Liver (tissue), 8 donors: ENCODE measurements at regions not wholly inside any gene's neighbourhood (a gene's known extent, or its start where the extent isn't known, plus 50 kb on each side); places are given as distances from the start of the nearest gene placed in this dataset.

ENCODE experiments used
- DNase-seq: peaks from one replicate; pipeline ENCODE4 v3.0.0-alpha.2; 2017; ENCODE audit warnings: low spot score
- H3K27ac ChIP-seq, 2 donors: one replicate each; pipeline ENCODE4 v1.7.0; 2013; ENCODE audit warnings: inconsistent platforms in 2 of 2, low read length in 2 of 2, control low read depth in 1 of 2, low read depth in 1 of 2, mild to moderate bottlenecking in 1 of 2
- H3K27me3 ChIP-seq, 4 donors: one replicate each; pipeline versions ENCODE4 v1.6.1 to v1.7.0; 2013; ENCODE audit warnings: low read length in 3 of 4, inconsistent platforms in 1 of 4, mild to moderate bottlenecking in 1 of 4, moderate library complexity in 1 of 4; ENCODE audit not compliant: control insufficient read depth in 4 of 4, insufficient read depth in 4 of 4
- H3K36me3 ChIP-seq, 4 donors: one replicate each; pipeline versions ENCODE4 v1.6.1 to v1.7.0; 2013; ENCODE audit warnings: low read length in 3 of 4, mild to moderate bottlenecking in 3 of 4, low read depth in 1 of 4, moderate library complexity in 1 of 4; ENCODE audit not compliant: control insufficient read depth in 4 of 4, insufficient read depth in 3 of 4
- H3K4me1 ChIP-seq, 4 donors: one replicate each; pipeline versions ENCODE4 v1.6.1 to v1.7.0; 2013; ENCODE audit warnings: low read length in 3 of 4, mild to moderate bottlenecking in 3 of 4, moderate library complexity in 1 of 4; ENCODE audit not compliant: control insufficient read depth in 4 of 4, insufficient read depth in 4 of 4
- H3K4me3 ChIP-seq, 3 donors: one replicate each; pipeline versions ENCODE4 v1.6.1 to v1.7.0; 2013; ENCODE audit warnings: low read length in 3 of 3, control low read depth in 1 of 3, low read depth in 1 of 3, mild to moderate bottlenecking in 1 of 3
- H3K9ac ChIP-seq, 2 donors: one replicate each; pipeline ENCODE4 v1.7.0; 2013; ENCODE audit warnings: low read length in 2 of 2, mild to moderate bottlenecking in 2 of 2, moderate library complexity in 2 of 2, control low read depth in 1 of 2, low read depth in 1 of 2
- H3K9me3 ChIP-seq, 4 donors: one replicate each; pipeline versions ENCODE4 v1.6.1 to v1.7.0; 2013; ENCODE audit warnings: low read length in 3 of 4; ENCODE audit not compliant: control insufficient read depth in 4 of 4
- ATF3 ChIP-seq: IDR thresholded peaks from 2 replicates; pipeline ENCODE4 v1.6.1; 2016; ENCODE audit warnings: antibody characterized with exemption
- CTCF ChIP-seq: fragments of 150-350 bp; IDR thresholded peaks from 2 replicates; pipeline ENCODE4 v1.5.1; 2017; ENCODE audit warnings: improper control_type of control experiment, low read depth, low read length; ENCODE audit not compliant: missing input control
- EGR1 ChIP-seq, 2 donors: IDR thresholded peaks; 2 replicates each; pipeline ENCODE4 v1.6.1; 2016 to 2018; ENCODE audit warnings: antibody characterized with exemption in 2 of 2, low read depth in 2 of 2
- FOXA1 ChIP-seq: IDR thresholded peaks from 2 replicates; pipeline ENCODE4 v1.6.1; 2016; ENCODE audit warnings: antibody characterized with exemption
- FOXA2 ChIP-seq: IDR thresholded peaks from 2 replicates; pipeline ENCODE4 v1.6.1; 2016; ENCODE audit warnings: antibody characterized with exemption
- HNF4A ChIP-seq, 2 donors: conservative IDR thresholded peaks; 2 replicates each; pipeline ENCODE4 v1.6.1; 2016; ENCODE audit warnings: antibody characterized with exemption in 2 of 2, mild to moderate bottlenecking in 2 of 2
- HNF4G ChIP-seq: IDR thresholded peaks from 2 replicates; pipeline ENCODE4 v1.6.1; 2016; ENCODE audit warnings: antibody characterized with exemption
- MAX ChIP-seq: IDR thresholded peaks from 2 replicates; pipeline ENCODE4 v1.6.1; 2016; ENCODE audit warnings: antibody characterized with exemption
- RAD21 ChIP-seq, 2 donors: IDR thresholded peaks; 2 replicates each; pipeline ENCODE4 v1.6.1; 2016; ENCODE audit warnings: antibody characterized with exemption in 2 of 2, mild to moderate bottlenecking in 2 of 2
- REST ChIP-seq: IDR thresholded peaks from 2 replicates; pipeline ENCODE4 v1.6.1; 2016; ENCODE audit warnings: antibody characterized with exemption, mild to moderate bottlenecking
- RXRA ChIP-seq, 2 donors: IDR thresholded peaks; 2 replicates each; pipeline ENCODE4 v1.6.1; 2017 to 2018; ENCODE audit warnings: antibody characterized with exemption in 2 of 2, mild to moderate bottlenecking in 1 of 2
- SP1 ChIP-seq: IDR thresholded peaks from 2 replicates; pipeline ENCODE4 v1.6.1; 2018; ENCODE audit warnings: antibody characterized with exemption, mild to moderate bottlenecking
- TAF1 ChIP-seq: conservative IDR thresholded peaks from 2 replicates; pipeline ENCODE4 v1.6.1; 2016; ENCODE audit warnings: antibody characterized with exemption, mild to moderate bottlenecking
- YY1 ChIP-seq: IDR thresholded peaks from 2 replicates; pipeline ENCODE4 v1.6.1; 2016; ENCODE audit warnings: antibody characterized with exemption, mild to moderate bottlenecking
- ZBTB33 ChIP-seq: IDR thresholded peaks from 2 replicates; pipeline ENCODE4 v1.6.1; 2016; ENCODE audit warnings: antibody characterized with exemption
- WGBS: extraction: QIAGEN DNeasy Blood & Tissue Kit; methylation state at CpG from one replicate; pipeline ENCODE4 v1.1.7; 2013; 5-methylcytosine and 5-hydroxymethylcytosine counted together
- donor health status: healthy.
- donor health status: healthy.
- donor health status: healthy.
- donor health status: healthy.
- donor health status: healthy.

GRCh38 chr10:130500261-130501000, 364.2 kb downstream of the GLRX3 start:
- 81% methylated on average over 10 of the region's 10 CpGs for WGBS
- no peak for DNase-seq
- no peaks in the 10 kb centered on the region for H3K27me3 ChIP-seq
- peaks cover 0 to 3% (median 2%) of the 10 kb centered on the region in 4 donors for H3K9me3 ChIP-seq
- no peak overlapping the region for H3K9ac ChIP-seq
- no peak for TF ChIP-seq ATF3
- no peak for TF ChIP-seq SP1
- TF ChIP-seq HNF4G: no peak
- TF ChIP-seq MAX: no peak
- TF ChIP-seq TAF1: no peak
- TF ChIP-seq CTCF: no peak
- TF ChIP-seq FOXA2: no peak
- no peak for TF ChIP-seq ZBTB33
- no peak for TF ChIP-seq EGR1 (IDR thresholded peaks at IDR 0.05; ENCODE audit: low read depth in 2 of 2)
- no peak for TF ChIP-seq REST
- H3K36me3 ChIP-seq: no peaks in the 10 kb centered on the region
- no peaks in the 10 kb centered on the region for H3K4me1 ChIP-seq
- H3K27ac ChIP-seq: no peak overlapping the region
- H3K4me3 ChIP-seq: no peak overlapping the region

- no peak overlapping the region for H3K9ac ChIP-seq
- H3K9me3 ChIP-seq: no peaks in the 10 kb centered on the region
- WGBS: 68% methylated on average over 5 of the region's 5 CpGs
- DNase-seq: no peak
- no peaks in the 10 kb centered on the region for H3K4me1 ChIP-seq
- peaks cover 0 to 2% (median 0%) of the 10 kb centered on the region in 4 donors for H3K27me3 ChIP-seq
- no peak overlapping the region for H3K27ac ChIP-seq
- TF ChIP-seq SP1 (no peak), ZBTB33 (no peak), CTCF (no peak), RAD21 (IDR thresholded peaks at IDR 0.05) (no peak), FOXA1 (no peak), EGR1 (IDR thresholded peaks at IDR 0.05; ENCODE audit: low read depth in 2 of 2) (no peak), RXRA (IDR thresholded peaks at IDR 0.05) (no peak), HNF4A (conservative IDR thresholded peaks at IDR 0.05) (no peak), HNF4G (no peak), YY1 (no peak)
- no peaks in the 10 kb centered on the region for H3K36me3 ChIP-seq
- no peak overlapping the region for H3K4me3 ChIP-seq
Measured at GRCh38 chr10:130507461-130507860, 371.3 kb downstream of the GLRX3 start.
